Bronchial epithelial cell (primary cell): ENCODE measurements at regions not wholly inside any gene's neighbourhood (a gene's known extent, or its start where the extent isn't known, plus 50 kb on each side); places are given as distances from the start of the nearest gene placed in this dataset.
A peak's percentile ranks its signal among the peaks of the same experiment; 100 is the strongest.

Experiments used
- DNase-seq: peaks from one replicate; pipeline ENCODE4 v3.0.0-alpha.2; 2010; ENCODE audit warnings: low read depth
- FAIRE-seq: peaks from 2 replicates; lab custom pipeline; 2011; peaks lifted over from hg19 to GRCh38; lab: Jason Lieb, UNC
- H3K27me3 ChIP-seq: 2 replicates; pipeline ENCODE4 v1.5.1; 2011; ENCODE audit warnings: low read length; ENCODE audit not compliant: control insufficient read depth, insufficient read depth
- H3K36me3 ChIP-seq: 2 replicates; pipeline ENCODE4 v1.5.1; 2011; ENCODE audit warnings: low read length; ENCODE audit not compliant: control insufficient read depth, insufficient read depth
- H3K4me3 ChIP-seq: 2 replicates; pipeline ENCODE4 v1.5.1; 2011; ENCODE audit warnings: mild to moderate bottlenecking, low read depth, low read length, control low read depth
- CTCF ChIP-seq: IDR thresholded peaks from 2 replicates; pipeline ENCODE4 v1.5.1; 2011; ENCODE audit warnings: mild to moderate bottlenecking, moderate library complexity, low read length, control low read depth, inconsistent platforms; ENCODE audit not compliant: insufficient read depth, severe bottlenecking

- Histone ChIP-seq H3K36me3 (no peaks in the 10 kb centered on the region), H3K4me3 (no peak overlapping the region), H3K27me3 (no peaks in the 10 kb centered on the region)
- FAIRE-seq: no peak
- no peak for DNase-seq
- TF ChIP-seq CTCF: no peak
Observed at GRCh38 chr13:74773248-74773647, 639.0 kb upstream of the KLF12 start.

- TF ChIP-seq CTCF: no peak
- no peak for FAIRE-seq
- Histone ChIP-seq H3K36me3 (no peaks in the 10 kb centered on the region), H3K27me3 (no peaks in the 10 kb centered on the region), H3K4me3 (no peak overlapping the region)
- DNase-seq: peak; percentile 66
Observed at GRCh38 chr13:74771964-74772363, 637.8 kb upstream of the KLF12 start.

GRCh38 chr13:74770361-74770760 is 636.2 kb upstream of the KLF12 start:
- Histone ChIP-seq H3K27me3 (no peaks in the 10 kb centered on the region), H3K36me3 (no peaks in the 10 kb centered on the region), H3K4me3 (no peak overlapping the region)
- TF ChIP-seq CTCF: no peak
- DNase-seq (peak; percentile 76), FAIRE-seq (no peak)

- TF ChIP-seq CTCF: no peak
- H3K4me3 ChIP-seq: no peak overlapping the region
- H3K36me3 ChIP-seq: no peaks in the 10 kb centered on the region
- no peak for DNase-seq
- H3K27me3 ChIP-seq: no peaks in the 10 kb centered on the region
- FAIRE-seq: no peak
Observed at GRCh38 chr13:74769333-74769732, 635.1 kb upstream of the KLF12 start.

GRCh38 chr13:74768521-74769085 is 634.4 kb upstream of the KLF12 start:
- FAIRE-seq: no peak
- H3K4me3 ChIP-seq: no peak overlapping the region
- no peaks in the 10 kb centered on the region for H3K27me3 ChIP-seq
- DNase-seq: no peak
- no peaks in the 10 kb centered on the region for H3K36me3 ChIP-seq
- TF ChIP-seq CTCF: no peak

GRCh38 chr13:74767050-74767449 is 632.8 kb upstream of the KLF12 start:
- no peak for TF ChIP-seq CTCF
- Histone ChIP-seq H3K4me3 (no peak overlapping the region), H3K27me3 (no peaks in the 10 kb centered on the region), H3K36me3 (no peaks in the 10 kb centered on the region)
- FAIRE-seq (no peak), DNase-seq (peak; percentile 70)
